Stimulated activated CD8-positive, alpha-beta memory T cell treated with anti-CD3 and anti-CD28 coated beads, Interleukin-7, amount 100 ng/mL, for 24 hours (primary cell): ENCODE measurements at regions not wholly inside any gene's neighbourhood (a gene's known extent, or its start where the extent isn't known, plus 50 kb on each side); places are given as distances from the start of the nearest gene placed in this dataset.
"Not testable (repeated sequence)": the region's sequence is repeated elsewhere in the genome, so short reads cannot be mapped to it uniquely, and the experiment has no call there.

ENCODE experiments used
- DNase-seq: peaks from one replicate; pipeline ENCODE4 v3.0.0-alpha.2; 2020; ENCODE audit warnings: low read depth

GRCh38 chr2:226474131-226474530 lies 325.5 kb downstream of the IRS1 start:
- DNase-seq, result no peak

- DNase-seq, result no peak
Observed at GRCh38 chr2:226471987-226472470, 327.6 kb downstream of the IRS1 start.

DNA sequence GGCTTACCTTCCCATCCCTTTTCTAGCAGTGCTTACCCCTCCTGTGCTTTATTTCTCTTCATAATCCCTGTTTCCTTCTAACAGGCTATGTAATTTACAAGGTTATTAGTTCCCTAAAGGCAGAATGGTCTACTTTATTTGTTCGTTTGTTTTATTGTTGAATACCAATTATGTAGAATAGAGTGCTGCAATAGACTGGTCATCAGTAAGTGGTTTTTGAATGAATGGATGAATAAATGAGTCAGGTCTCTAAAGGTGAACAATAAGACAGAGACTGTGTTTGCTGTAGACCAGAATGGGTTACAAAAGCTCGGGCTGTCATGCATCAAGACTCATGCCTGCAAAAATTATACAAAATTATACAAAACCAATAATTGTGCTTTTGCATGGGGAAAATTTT lies 332.0 kb downstream of the IRS1 start:
- DNase-seq, result no peak

GRCh38 chr2:226467221-226467620 lies 332.4 kb downstream of the IRS1 start:
- no peak for DNase-seq

- DNase-seq, result no peak
Observed at GRCh38 chr2:226466589-226466988, 333.0 kb downstream of the IRS1 start.

DNA sequence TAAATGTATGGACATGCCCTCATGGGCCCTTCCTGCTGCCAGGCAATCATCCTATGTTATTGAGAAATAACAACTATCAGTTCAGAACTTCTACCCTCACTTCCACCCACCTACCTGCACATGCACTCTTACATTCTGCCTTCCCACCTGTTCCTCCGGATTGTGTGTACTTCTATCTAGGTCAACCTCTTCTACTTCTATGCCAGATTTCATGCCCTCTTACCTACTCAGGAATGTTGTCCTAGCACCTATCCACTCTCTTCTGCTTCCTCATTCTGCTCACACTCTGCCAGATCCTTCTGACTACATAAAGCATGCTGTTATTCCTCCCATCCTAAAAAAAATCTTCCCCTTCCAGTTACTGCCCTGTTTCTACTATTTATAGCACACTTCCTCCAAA lies 333.5 kb downstream of the IRS1 start:
- DNase-seq, result no peak

DNA sequence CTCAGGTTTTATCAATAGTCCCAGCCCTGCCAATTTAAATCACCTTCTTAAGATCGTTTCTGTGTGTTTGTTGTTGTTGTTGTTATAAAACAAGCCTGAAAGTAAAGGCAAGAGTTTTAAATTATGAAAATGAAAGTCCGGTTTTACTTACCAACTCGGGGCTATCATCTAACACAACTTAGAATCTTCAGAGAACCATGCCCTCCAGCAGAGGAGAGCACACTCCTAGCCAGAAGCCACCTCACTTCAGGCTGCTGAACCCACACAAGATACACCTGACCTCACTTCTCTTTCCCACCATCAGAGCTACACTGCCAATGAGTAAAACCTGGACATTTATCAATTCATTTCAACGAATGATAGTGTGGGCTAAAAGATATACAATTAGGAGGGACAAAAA lies 335.2 kb downstream of the IRS1 start:
- no peak for DNase-seq

GRCh38 chr2:226463154-226463553 lies 336.5 kb downstream of the IRS1 start:
- no peak for DNase-seq

- DNase-seq, result no peak
Observed at GRCh38 chr2:226461981-226462380, 337.6 kb downstream of the IRS1 start.

DNA sequence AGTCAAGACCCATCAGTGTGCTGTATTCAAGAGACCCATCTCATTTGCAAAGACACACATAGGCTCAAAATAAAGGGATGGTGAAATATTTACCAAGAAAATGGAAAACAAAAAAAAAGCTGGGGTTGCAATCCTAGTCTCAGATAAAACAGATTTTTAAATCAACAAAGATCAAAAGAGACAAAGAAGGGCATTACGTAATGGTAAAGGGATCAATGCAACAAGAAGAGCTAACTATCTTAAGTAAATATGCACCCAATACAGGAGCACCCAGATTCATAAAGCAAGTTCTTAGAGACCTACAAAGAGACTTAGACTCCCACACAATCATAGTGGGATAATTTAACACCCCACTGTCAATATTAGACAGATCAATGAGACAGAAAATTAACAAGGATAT lies 343.5 kb downstream of the IRS1 start:
- not testable (repeated sequence) for DNase-seq

GRCh38 chr2:226452768-226453167 lies 346.9 kb downstream of the IRS1 start:
- DNase-seq, result no peak

- no peak for DNase-seq
Observed at GRCh38 chr2:226451486-226451885, 348.1 kb downstream of the IRS1 start.

- no peak for DNase-seq
Observed at GRCh38 chr2:226450141-226450540, 349.5 kb downstream of the IRS1 start.

GRCh38 chr2:226447338-226448300 lies 352.0 kb downstream of the IRS1 start:
- DNase-seq, result no peak

GRCh38 chr2:226446406-226447001 lies 353.1 kb downstream of the IRS1 start:
- DNase-seq, result no peak

DNA sequence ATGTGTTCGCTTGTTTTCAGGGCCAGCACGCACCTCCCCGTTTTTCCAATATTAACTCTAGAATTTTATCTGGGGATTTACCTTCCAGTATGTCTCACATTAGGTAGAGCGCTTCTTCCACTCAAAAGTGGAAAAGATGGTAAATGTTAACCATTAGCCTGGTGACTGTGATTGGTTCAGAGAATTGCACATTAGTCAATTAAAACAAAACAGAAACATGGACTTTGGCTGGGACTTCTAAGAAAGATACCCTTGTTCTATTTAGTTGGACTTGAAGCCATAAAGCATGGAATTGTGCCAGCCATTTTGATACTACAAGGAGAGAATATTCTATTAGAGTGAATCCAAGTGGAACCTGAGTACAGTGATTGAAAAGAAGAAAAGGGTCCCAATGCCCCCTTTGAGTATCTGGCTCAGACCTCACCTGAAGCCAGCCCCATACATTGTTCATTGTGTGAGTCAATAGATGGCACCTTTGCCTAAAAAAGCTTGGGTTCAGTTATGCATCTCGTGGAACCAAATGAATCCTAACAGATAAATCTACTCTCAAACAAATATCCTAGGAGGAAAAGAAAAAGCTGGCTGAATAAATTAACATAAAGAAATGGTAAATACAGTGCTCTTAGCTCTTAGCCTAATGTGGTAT lies 354.3 kb downstream of the IRS1 start:
- DNase-seq, result no peak

DNA sequence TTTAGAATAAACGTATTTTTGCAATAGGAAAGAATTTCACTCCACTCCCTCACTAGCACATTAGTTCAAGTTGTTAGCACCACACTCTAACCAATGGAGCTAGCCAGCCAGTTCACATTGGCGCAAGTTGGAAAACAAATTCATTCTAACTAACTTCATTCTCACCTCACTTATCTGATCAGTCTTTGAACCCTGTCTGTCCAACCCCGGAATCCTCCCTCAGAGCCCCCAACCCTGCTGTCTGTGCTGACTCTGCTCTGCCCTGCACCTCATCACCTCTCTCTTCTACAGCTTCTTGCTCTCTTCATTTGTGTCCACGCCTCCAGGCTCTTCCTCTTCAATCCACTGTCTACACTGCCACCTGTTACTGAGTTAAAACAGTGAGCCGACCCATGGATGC lies 356.5 kb downstream of the IRS1 start:
- no peak for DNase-seq

DNA sequence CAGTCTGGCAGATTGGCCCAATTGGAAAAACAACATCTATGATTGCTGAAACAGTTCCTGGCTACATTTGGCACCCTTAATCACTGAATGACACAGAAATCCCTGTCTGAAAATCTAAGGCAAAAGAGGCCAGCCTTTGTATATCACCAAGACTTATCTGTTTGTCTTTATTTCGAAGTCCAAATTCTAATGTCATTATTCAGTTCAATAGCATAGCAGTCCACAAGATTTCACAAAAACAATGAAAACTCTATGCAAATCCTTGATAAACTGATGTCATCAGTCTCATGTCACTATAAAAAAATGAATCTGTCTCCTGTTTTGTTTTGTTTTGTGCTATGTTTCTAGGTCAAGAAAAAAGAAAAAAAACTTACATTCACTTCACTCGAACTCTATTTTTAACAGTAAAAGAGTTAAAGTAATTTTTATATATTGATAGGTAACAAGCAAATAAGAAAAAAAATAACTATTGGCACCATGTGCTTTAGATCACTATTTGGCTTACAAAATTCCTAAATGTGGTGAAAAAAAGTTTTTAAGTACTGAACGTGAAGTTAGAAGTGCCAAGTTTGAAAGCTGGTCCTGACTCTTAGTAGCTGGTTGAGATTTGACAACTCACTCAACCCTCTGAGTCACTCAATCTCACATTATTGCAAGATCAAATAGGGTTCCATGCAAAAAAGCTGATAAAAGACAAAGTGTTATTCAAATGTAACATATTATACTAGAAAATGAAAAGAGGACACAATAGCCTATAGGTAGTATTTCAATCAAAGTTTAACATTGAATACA lies 359.3 kb downstream of the IRS1 start:
- no peak for DNase-seq

- DNase-seq, result no peak
Observed at GRCh38 chr2:226439337-226439736, 360.3 kb downstream of the IRS1 start.

GRCh38 chr2:226435146-226435545 lies 364.5 kb downstream of the IRS1 start:
- no peak for DNase-seq

- DNase-seq, result no peak
Observed at GRCh38 chr2:226434702-226435101, 364.9 kb downstream of the IRS1 start.
